ENCODE measurements at regions not wholly inside any gene's neighbourhood (a gene's known extent, or its start where the extent isn't known, plus 50 kb on each side); places are given as distances from the start of the nearest gene placed in this dataset.
A peak's percentile ranks its signal among the peaks of the same experiment; 100 is the strongest.
"Not testable (repeated sequence)": the region's sequence is repeated elsewhere in the genome, so short reads cannot be mapped to it uniquely, and the experiment has no call there.

DNA sequence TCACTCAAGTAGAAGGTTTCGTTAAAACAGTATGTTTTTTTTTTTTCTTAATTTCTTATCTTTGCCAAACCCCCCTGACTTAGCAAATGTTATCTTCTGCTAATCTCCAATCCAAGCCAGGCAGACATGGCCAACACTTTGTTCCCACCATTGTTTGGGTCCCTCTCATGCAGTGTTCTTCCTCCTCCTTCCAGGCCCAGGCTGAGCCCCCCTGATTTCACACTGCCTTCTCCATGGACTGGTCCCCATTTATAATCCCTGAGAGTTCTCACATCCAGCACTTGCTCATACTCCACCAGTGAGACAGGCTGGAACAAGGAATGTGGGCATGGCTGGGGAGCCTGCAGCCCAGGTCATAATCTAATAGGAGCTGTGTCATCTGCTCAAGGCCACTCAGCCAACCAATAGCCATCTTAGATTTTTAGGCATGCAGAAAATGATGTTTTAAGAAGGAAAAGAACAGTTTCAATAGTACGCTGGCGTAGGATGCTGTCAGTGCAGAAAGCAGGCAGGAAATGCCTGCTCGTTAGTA is 238.4 kb upstream of the CCDC196 start:
- intact Hi-C loops (cut with DNase I), result no loop called here
- ATAC-seq, result no peak
- DNase-seq, result no peak

DNA sequence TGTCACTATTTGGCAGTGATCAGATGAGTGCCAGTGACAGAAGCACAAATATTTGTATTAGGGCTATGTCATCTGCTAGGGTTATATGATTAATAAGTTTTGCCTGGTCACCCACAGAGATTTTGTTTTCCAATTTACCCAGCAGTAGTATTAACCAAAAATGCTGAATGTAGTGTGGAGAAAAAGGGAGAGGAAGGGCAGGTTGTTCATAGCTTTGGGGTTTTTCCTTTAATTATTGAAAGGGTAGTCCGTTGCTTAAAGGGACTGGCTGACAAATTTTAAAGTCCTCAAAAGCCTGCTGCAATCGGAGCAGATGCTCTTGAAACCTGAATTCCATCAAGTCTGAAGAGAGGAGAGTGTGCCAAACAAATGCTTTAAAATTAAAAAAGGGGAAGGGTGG is 237.9 kb upstream of the CCDC196 start:
- intact Hi-C loops (cut with DNase I), result no loop called here
- no peak for ATAC-seq
- no peak for DNase-seq

GRCh38 chr14:66249544-66249943 is 236.6 kb upstream of the CCDC196 start:
- intact Hi-C loops (cut with DNase I), result no loop called here
- no peak for DNase-seq

DNA sequence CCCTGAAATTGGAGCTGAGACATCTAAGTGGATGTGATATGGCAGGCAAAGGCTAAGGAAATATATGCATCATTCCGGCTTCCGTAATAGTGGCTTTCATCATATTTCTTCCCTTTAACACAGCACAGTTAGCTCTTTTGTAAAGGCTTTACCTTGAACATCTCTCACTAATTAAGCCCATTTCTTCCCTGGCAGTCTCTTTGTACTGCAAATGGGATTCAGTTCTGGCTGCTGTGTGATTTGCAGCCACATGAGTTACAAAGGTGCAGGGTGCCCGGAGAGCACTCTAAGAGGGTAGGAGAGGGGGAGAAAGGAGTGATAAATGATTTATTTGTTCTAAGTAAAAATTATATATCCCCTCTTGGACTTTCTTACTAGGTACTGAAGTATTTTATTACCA is 232.1 kb upstream of the CCDC196 start:
- no peak for DNase-seq
- intact Hi-C loops (cut with DNase I), result no loop called here
- no peak for ATAC-seq

More at GRCh38 chr14:66249544-66249943, 236.6 kb upstream of the CCDC196 start:
- no peak for ATAC-seq

GRCh38 chr14:66268802-66269334 is 217.3 kb upstream of the CCDC196 start:
- DNase-seq, result no peak
- intact Hi-C loops (cut with DNase I), result no loop called here
- no peak for ATAC-seq

DNA sequence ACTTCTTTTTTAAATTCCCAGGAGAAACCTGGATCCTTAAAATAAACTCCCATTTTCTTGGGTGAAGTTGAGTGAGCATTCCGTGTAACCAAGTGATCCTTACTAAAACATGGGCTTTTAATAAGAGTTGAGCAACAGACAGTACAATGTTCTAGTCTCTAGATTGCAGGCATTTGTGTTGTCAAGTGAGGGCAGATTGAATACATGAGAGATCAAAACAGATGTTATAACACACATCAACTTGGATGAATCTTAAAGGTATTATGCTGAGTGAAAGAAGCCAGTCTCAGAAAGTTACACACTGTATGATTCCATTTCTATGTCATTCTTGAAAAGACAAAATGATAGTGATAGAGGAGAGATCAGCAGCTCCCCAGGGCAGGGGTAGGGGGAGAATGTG is 213.9 kb upstream of the CCDC196 start:
- DNase-seq (no peak), ATAC-seq (no peak)
- intact Hi-C loops (cut with DNase I), result no loop called here

GRCh38 chr14:66273261-66273832 is 212.8 kb upstream of the CCDC196 start:
- ATAC-seq, result no peak
- no peak for DNase-seq
- intact Hi-C loops (cut with DNase I), result no loop called here

DNA sequence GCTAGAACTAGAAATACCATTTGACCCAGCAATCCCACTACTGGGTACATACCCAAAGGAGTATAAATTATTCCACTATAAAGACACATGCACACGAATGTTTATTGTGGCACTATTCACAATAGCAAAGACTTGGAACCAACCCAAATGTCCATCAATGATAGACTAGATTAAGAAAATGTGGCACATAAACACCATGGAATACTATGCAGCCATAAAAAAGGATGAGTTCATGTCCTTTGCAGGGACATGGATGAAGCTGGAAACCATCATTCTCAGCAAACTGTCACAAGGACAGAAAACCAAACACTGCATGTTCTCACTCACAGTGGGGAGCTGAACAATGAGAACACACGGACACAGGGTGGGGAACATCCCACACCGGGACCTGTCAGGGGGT is 207.8 kb upstream of the CCDC196 start:
- intact Hi-C loops (cut with DNase I); ATAC-seq; DNase-seq: not testable (repeated sequence)

DNA sequence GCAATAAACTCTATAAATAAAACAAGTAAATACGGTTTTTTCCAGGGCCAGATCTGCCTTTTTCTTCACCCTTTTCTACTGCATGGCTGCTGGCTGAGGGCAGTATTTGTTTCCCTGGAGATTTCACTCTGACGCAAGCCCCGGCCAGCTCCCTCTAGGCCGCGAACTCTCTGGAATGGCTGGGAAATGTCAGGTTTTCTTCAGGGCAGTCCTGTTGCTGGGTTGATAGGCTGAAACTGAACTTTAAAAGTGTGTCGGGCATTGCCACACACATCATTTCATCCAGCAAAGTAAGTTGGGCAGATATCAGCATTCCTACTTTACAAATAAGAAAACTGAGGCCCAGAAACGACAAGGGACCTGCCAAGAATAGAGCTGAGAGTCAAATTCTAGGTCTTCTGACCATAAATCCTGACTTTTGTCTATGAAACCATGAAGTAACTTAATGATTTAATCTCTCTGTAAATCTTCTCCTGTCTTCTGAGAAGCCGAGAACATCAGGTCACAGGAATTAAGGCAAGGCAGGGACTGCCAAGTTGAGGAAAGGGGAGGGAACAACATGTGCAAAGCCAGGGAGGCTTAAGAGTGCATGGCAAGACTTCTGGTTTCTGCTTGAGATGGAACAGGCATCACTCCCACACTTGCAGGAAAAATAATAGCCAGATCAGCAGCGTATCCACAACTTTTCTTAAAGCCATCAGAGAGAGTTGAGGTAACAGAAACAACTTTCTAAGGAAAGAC is 205.0 kb upstream of the CCDC196 start:
- DNase-seq (peak; percentile 30), ATAC-seq (peak; percentile 72 to 97)
- intact Hi-C loops (cut with DNase I), result no loop called here

- intact Hi-C loops (cut with DNase I), result no loop called here
- ATAC-seq (no peak), DNase-seq (no peak)
Observed at GRCh38 chr14:66284346-66284745, 201.8 kb upstream of the CCDC196 start.

DNA sequence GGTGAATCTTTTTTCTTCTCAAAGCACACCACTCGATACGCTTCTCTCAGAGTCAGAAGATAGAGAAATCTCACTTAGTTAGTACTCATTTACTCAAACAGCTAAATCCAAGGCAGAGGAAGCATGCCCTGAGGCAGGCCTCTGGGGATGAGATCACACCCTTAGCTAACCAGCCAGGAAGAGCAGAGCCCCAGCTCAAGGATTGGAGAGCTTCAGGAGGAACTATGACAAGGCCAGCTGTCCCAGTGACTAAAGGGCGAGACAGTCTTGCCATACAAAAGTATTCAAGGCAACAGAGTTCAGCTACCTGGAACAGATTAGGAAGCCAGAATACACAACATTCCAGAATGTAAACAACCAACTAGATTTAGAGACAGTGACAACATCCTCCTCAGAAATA is 197.7 kb upstream of the CCDC196 start:
- DNase-seq (no peak), ATAC-seq (no peak)
- intact Hi-C loops (cut with DNase I), result no loop called here

DNA sequence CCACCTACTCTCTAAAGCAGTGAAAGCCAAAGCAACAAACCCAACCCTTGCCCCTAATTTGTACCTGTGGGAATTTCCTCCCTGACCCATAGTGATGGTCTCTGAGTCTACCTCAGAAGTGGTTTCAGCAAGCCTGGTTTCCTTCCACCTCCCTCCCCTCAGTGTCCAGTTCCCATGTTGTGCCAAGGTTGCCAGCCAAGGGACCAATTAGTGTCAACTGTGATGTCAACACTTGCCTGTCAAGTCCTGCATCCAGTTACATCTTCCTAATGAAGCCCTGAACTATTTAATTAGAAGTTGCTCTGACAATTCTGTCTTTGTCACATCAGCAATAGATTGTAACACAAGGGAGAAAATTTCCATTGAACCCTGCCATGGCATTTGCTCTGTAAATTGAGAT is 194.4 kb upstream of the CCDC196 start:
- DNase-seq, result no peak
- ATAC-seq, result no peak
- intact Hi-C loops (cut with DNase I), result no loop called here

DNA sequence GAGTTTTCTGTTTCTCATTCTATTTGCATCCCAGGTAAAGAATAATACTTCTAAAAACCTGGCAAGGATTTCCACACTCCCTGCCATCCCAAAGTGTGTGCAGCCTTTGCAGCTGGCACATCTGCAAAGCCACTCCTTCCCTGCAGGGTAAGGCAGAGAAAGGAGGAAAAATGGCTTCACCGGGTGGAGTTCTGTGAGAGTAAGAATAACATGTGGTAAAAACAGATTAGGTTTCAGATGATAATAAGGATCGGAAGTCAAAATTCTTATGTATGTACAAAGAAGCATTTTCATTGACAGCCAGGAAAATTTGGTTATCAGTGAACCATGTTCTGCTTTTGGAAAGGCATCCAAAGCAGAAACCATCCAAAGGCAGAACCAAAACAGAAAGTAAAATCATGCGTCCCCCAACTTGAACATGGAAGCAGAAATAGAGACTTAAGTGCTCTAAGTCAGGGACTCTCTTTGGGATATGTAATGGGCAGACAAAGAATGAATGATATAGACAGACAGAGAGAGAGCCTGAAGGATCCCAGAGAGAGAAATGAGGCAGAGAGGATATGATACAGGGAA is 192.6 kb upstream of the CCDC196 start:
- intact Hi-C loops (cut with DNase I), result no loop called here

GRCh38 chr14:66295386-66295785 is 190.8 kb upstream of the CCDC196 start:
- ATAC-seq (no peak), DNase-seq (no peak)
- intact Hi-C loops (cut with DNase I), result no loop called here

More for the DNA sequence above, 192.6 kb upstream of the CCDC196 start:
- DNase-seq (no peak), ATAC-seq (no peak)

DNA sequence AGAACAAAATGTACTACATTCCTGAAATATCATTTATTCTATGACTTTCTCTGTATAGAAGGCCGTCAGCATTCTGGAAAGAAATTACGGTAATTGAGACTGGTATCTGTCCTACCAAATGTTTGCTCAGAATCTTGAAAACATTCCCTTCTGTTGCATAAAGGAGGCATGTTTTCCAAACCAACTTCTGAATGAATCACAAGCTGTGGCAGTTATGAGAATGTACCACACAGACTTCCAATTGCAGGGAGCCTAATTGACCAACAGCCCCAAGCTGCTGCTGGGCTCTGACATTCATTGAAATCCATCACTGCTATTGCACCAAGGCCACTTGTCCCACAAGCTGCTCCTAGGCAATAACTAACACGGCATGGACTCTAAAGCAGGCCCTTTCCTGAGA is 185.3 kb upstream of the CCDC196 start:
- intact Hi-C loops (cut with DNase I), result no loop called here
- ATAC-seq (no peak), DNase-seq (no peak)

DNA sequence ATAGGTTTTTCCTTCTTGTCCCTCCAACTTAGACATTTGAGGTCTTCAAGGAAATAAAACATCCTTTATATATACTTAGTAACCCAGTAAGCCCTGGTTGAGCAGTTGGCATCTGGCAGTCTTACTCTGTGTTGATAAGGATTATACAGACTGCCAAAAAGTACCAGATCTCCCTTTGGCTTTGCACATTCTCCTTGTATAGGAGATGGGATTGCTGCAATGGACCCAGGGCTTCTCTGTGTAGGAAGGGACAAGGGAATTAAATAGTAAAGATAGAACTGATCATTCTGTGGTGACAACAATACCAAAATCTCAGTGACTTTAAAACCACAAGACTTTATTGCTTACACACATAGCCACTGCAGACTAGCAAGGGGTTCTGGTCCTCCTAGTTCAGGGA is 180.1 kb upstream of the CCDC196 start:
- no peak for DNase-seq
- intact Hi-C loops (cut with DNase I), result no loop called here
- no peak for ATAC-seq

DNA sequence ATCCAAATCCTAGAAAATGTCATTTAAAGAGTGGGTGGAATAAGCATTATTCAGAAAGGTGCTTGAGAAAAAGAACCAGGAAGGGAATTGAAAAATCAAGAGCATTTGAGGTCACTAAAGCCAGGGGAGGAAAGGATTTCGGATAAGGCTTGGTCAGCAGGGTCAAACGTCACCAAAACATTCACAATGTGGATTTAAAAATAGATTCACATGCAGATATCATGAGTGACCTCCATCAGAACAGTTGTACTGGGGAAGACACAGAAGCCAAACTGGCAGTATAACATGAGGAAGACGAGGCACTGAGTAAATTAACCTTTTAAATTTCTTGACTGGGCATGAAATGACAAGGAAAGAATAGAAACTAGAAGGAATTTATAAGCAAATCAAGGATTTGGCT is 175.1 kb upstream of the CCDC196 start:
- ATAC-seq (no peak), DNase-seq (no peak)
- intact Hi-C loops (cut with DNase I), result no loop called here

DNA sequence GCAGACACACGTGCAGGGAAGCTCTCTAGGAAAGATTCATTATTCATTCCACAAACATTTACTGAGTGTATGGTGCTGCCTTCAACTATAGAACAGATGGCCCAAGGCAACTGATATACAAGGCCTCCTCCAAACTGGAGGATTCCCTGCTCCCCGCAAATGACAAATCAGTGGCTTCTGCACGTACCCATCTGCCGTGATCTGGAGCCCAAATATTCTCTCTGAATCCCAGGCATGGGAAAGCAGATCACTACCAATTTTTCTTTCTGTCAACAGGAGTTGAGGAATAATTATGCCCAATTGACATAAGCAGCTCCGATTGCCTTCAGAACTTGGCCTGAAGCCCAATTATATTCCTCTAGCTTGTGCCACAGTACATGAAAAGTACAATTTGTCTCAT is 174.2 kb upstream of the CCDC196 start:
- intact Hi-C loops (cut with DNase I), result no loop called here
- ATAC-seq (no peak), DNase-seq (no peak)

DNA sequence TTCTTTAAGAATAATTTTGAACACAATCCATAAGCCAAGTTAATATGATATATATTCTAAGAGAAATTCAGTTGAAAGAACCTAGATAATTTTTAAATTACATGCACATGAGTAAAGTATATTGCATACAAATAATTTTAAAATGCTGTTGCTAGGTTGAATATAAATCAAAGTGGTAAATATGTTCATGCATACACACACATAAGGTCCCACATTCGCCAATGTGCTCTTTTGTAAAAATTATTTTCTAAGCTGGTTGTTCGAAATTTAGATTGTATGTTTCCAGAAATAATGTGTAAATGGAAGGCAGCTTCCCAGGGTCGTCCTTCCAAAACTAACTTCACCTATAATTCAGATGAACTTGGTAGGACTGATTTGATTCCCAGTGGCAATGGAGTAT is 173.7 kb upstream of the CCDC196 start:
- intact Hi-C loops (cut with DNase I), result no loop called here
- ATAC-seq, result no peak
- DNase-seq, result no peak

GRCh38 chr14:66315098-66315497 is 171.1 kb upstream of the CCDC196 start:
- DNase-seq (no peak), ATAC-seq (no peak)
- intact Hi-C loops (cut with DNase I), result no loop called here

Data from left cardiac atrium (tissue), 4 donors.